IMR-90 (cell line): ENCODE measurements at regions not wholly inside any gene's neighbourhood (a gene's known extent, or its start where the extent isn't known, plus 50 kb on each side); places are given as distances from the start of the nearest gene placed in this dataset.

Experiments
- BHLHE40 ChIP-seq: fragments of 150-350 bp; IDR thresholded peaks from 2 replicates; pipeline ENCODE4 v1.6.1; 2016; ENCODE audit warnings: mild to moderate bottlenecking, low read depth, low read length
- CEBPB ChIP-seq: IDR thresholded peaks from 2 replicates; pipeline ENCODE4 v1.6.1; 2012; ENCODE audit warnings: low read depth, low read length, improper control_type of control experiment
- CHD1 ChIP-seq: IDR thresholded peaks from 2 replicates; pipeline ENCODE4 v1.6.1; 2012; ENCODE audit warnings: low read depth, low read length, improper control_type of control experiment
- MAFK ChIP-seq: IDR thresholded peaks from 2 replicates; pipeline ENCODE4 v1.6.1; 2012; ENCODE audit warnings: low read depth, low read length, improper control_type of control experiment
- MAZ ChIP-seq: IDR thresholded peaks from 2 replicates; pipeline ENCODE4 v1.6.1; 2012; ENCODE audit warnings: low read depth, mild to moderate bottlenecking, low read length, improper control_type of control experiment, moderate library complexity, borderline replicate concordance
- MXI1 ChIP-seq: IDR thresholded peaks from 2 replicates; pipeline ENCODE4 v1.6.1; 2012; ENCODE audit warnings: low read depth, mild to moderate bottlenecking, low read length, moderate library complexity, borderline replicate concordance
- POLR2A ChIP-seq: IDR thresholded peaks from 2 replicates; pipeline ENCODE4 v1.6.1; 2012; ENCODE audit warnings: mild to moderate bottlenecking, low read depth, low read length
- RAD21 ChIP-seq: IDR thresholded peaks from 2 replicates; pipeline ENCODE4 v1.6.1; 2012; ENCODE audit warnings: low read length, improper control_type of control experiment
- RCOR1 ChIP-seq: IDR thresholded peaks from 2 replicates; pipeline ENCODE4 v1.6.1; 2012; ENCODE audit warnings: mild to moderate bottlenecking, low read length, improper control_type of control experiment; ENCODE audit not compliant: insufficient replicate concordance
- RFX5 ChIP-seq: IDR thresholded peaks from 2 replicates; pipeline ENCODE4 v1.8.0; 2012; ENCODE audit warnings: low read depth, mild to moderate bottlenecking, low read length, moderate library complexity
- SMC3 ChIP-seq: fragments of 150-350 bp; IDR thresholded peaks from 2 replicates; pipeline ENCODE4 v1.6.1; 2016; ENCODE audit warnings: low read depth, mild to moderate bottlenecking, antibody characterized with exemption, low read length, moderate library complexity
- TF ChIP-seq, protein P1 (sequence below): fragments of 150-350 bp; IDR thresholded peaks from 2 replicates; pipeline ENCODE4 v1.6.1; 2017; ENCODE audit warnings: mild to moderate bottlenecking, antibody characterized with exemption, low read length, low read depth
- TF ChIP-seq, protein P2 (sequence below): conservative IDR thresholded peaks from 2 replicates; pipeline ENCODE4 v1.5.1; 2012; ENCODE audit warnings: mild to moderate bottlenecking, low read depth, low read length, improper control_type of control experiment

DNA sequence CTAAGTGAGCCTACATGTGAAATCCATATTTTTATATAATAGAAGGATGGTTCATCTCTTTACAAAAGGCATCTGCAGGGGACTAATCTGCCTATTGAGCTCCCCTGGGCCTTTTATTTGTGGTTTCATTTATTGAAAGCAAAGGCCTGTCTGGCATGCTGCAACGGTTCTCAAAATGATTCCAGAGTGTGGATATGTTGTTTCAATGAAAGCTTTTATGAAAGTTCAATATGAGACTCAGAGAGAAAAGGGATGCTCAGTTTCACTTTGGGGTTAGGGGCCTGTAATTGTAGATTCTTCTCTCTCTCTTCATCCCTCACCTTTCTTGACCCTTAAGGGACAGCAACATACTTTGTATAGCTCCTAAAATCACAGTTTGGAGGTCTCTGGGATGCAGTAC is 204.2 kb upstream of the CASK start:
- TF ChIP-seq, protein P1, sequence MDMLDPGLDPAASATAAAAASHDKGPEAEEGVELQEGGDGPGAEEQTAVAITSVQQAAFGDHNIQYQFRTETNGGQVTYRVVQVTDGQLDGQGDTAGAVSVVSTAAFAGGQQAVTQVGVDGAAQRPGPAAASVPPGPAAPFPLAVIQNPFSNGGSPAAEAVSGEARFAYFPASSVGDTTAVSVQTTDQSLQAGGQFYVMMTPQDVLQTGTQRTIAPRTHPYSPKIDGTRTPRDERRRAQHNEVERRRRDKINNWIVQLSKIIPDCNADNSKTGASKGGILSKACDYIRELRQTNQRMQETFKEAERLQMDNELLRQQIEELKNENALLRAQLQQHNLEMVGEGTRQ, result no peak
- TF ChIP-seq, protein P2, sequence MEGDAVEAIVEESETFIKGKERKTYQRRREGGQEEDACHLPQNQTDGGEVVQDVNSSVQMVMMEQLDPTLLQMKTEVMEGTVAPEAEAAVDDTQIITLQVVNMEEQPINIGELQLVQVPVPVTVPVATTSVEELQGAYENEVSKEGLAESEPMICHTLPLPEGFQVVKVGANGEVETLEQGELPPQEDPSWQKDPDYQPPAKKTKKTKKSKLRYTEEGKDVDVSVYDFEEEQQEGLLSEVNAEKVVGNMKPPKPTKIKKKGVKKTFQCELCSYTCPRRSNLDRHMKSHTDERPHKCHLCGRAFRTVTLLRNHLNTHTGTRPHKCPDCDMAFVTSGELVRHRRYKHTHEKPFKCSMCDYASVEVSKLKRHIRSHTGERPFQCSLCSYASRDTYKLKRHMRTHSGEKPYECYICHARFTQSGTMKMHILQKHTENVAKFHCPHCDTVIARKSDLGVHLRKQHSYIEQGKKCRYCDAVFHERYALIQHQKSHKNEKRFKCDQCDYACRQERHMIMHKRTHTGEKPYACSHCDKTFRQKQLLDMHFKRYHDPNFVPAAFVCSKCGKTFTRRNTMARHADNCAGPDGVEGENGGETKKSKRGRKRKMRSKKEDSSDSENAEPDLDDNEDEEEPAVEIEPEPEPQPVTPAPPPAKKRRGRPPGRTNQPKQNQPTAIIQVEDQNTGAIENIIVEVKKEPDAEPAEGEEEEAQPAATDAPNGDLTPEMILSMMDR, result no peak
- no peak for TF ChIP-seq MXI1
- no peak for TF ChIP-seq RFX5
- TF ChIP-seq SMC3, result no peak
- TF ChIP-seq POLR2A, result no peak
- TF ChIP-seq MAZ, result no peak
- TF ChIP-seq MAFK, result no peak
- no peak for TF ChIP-seq CHD1
- no peak for TF ChIP-seq RAD21
- no peak for TF ChIP-seq BHLHE40
- TF ChIP-seq RCOR1, result no peak
- TF ChIP-seq CEBPB, result no peak
